ENCODE measurements at regions not wholly inside any gene's neighbourhood (a gene's known extent, or its start where the extent isn't known, plus 50 kb on each side); places are given as distances from the start of the nearest gene placed in this dataset.

DNA sequence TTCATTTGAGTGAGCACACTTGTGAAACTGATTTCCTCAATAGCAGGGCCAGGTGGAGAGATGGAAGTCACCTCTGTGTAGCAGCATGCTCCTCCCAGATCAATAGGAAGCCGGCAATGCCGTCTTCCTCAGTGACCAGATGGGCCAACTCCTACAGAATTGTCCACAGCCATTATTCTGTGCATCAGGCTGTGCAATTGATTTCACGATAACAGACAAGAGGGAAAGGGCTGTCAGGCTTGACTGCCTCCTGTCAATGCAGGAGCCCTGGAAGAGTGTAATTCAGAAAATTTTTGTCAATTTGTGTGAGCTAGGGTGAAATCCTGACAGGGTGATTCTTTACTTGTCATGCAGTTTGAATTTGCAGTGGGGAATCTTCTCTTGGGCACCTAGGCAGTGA is 838.4 kb upstream of the NUDT12 start:
- Histone ChIP-seq H3K27me3 (ENCODE audit: insufficient read depth, low read length) (no peaks in the 10 kb centered on the region), H3K36me3 (ENCODE audit: insufficient read depth, low read depth, low read length) (no peaks in the 10 kb centered on the region), H3K27ac (ENCODE audit: low read length) (no peak overlapping the region), H3K9me3 (ENCODE audit: insufficient read depth, low read depth, low read length) (no peaks in the 10 kb centered on the region), H3K9ac (ENCODE audit: low read depth, low read length) (no peak overlapping the region), H3K4me3 (ENCODE audit: low read length) (no peak overlapping the region), H3K4me1 (ENCODE audit: insufficient read depth, low read length) (no peaks in the 10 kb centered on the region)

DNA sequence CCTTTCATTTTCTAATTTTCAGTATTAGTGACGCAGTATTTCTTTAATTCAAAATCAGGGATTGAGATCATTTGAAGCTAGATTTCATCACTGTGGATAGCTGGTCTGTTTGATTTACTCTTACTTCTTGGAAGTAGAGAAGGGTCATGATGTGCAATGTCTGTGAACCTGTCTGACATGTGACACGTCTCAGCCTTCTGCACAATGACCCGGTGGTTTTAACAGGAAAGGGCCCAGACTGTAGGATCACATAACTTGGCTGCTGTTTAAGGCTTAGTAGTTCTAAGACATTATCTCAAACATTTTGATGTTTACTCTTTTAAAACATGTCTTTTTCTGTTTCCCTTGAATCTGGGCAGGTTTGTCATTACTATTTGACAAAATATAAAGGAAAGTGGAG is 823.3 kb upstream of the NUDT12 start:
- Histone ChIP-seq H3K9me3 (ENCODE audit: insufficient read depth, low read depth, low read length) (no peaks in the 10 kb centered on the region), H3K27me3 (ENCODE audit: insufficient read depth, low read length) (no peaks in the 10 kb centered on the region), H3K4me3 (ENCODE audit: low read length) (no peak overlapping the region), H3K36me3 (ENCODE audit: insufficient read depth, low read depth, low read length) (no peaks in the 10 kb centered on the region), H3K9ac (ENCODE audit: low read depth, low read length) (no peak overlapping the region), H3K4me1 (ENCODE audit: insufficient read depth, low read length) (no peaks in the 10 kb centered on the region), H3K27ac (ENCODE audit: low read length) (no peak overlapping the region)

DNA sequence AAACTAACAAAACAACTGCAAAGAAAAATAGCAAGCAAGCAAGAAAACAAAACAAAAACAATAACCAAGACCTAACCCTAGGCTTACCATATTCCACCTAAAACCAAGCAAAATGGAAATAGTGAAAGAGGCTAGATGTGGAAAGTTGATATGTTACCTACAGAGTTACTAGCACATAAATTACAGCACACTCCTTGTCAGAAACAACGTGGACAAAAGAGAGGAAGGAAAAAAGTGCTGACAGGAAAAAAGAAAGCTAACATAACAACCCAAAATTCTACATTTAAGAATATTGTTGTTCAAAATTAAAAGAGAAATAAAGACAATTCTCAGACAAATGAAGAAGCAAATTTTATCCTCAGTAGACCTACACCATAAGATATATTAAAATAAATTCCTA is 812.8 kb upstream of the NUDT12 start:
- Histone ChIP-seq H3K4me3 (ENCODE audit: low read length) (no peak overlapping the region), H3K27ac (ENCODE audit: low read length) (no peak overlapping the region)

DNA sequence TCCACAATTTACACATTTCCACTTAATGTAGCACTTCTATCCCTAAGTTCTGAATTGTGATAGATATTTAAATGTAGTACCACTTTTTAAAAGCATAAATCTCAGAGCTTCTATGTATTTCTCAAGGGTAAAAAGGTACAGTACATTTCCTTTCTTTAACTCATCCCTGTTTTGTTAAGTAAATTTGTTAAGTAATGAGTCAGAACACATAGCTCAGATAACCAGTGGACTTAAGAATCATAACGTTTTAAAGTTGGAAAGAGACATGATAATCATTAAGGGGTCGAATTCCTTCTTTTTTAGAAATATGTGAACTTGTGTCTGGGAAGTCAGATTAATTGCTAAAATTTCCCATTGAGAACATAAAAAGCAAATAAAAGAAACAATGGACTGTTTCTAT is 810.2 kb upstream of the NUDT12 start:
- no peaks in the 10 kb centered on the region for H3K36me3 ChIP-seq (ENCODE audit: insufficient read depth, low read depth, low read length)
- H3K9me3 ChIP-seq (ENCODE audit: insufficient read depth, low read depth, low read length) = no peaks in the 10 kb centered on the region
- H3K4me3 ChIP-seq (ENCODE audit: low read length) = no peak overlapping the region
- no peaks in the 10 kb centered on the region for H3K27me3 ChIP-seq (ENCODE audit: insufficient read depth, low read length)
- H3K4me1 ChIP-seq (ENCODE audit: insufficient read depth, low read length) = no peaks in the 10 kb centered on the region; the same call in 1 of the 2 replicates
- no peak overlapping the region for H3K9ac ChIP-seq (ENCODE audit: low read depth, low read length)
- no peak overlapping the region for H3K27ac ChIP-seq (ENCODE audit: low read length)

More for the DNA sequence above, 812.8 kb upstream of the NUDT12 start:
- no peak overlapping the region for H3K9ac ChIP-seq (ENCODE audit: low read depth, low read length)
- no peaks in the 10 kb centered on the region for H3K27me3 ChIP-seq (ENCODE audit: insufficient read depth, low read length)
- no peaks in the 10 kb centered on the region; the same call in 1 of the 2 replicates for H3K4me1 ChIP-seq (ENCODE audit: insufficient read depth, low read length)
- no peaks in the 10 kb centered on the region for H3K9me3 ChIP-seq (ENCODE audit: insufficient read depth, low read depth, low read length)
- H3K36me3 ChIP-seq (ENCODE audit: insufficient read depth, low read depth, low read length) = no peaks in the 10 kb centered on the region

DNA sequence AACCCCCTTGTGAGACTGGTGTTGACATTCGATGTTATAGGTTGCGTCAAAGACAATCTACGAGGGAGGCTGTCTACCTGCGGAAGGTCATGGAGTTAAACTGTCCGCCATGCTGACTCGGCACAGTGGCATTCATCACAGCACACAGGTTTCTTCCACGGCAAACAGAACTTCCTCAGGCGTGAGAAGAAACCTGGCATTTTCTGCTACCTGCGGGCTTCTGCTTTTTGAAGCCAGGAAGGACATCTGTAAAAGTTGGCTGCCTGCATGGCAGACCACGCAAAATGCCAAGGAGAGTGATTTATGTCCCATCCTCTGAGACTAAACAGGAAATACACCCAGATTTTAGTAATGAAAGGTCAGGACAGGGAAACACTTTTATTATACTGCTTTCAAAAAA is 809.8 kb upstream of the NUDT12 start:
- no peak overlapping the region for H3K27ac ChIP-seq (ENCODE audit: low read length)
- no peaks in the 10 kb centered on the region; the same call in 1 of the 2 replicates for H3K4me1 ChIP-seq (ENCODE audit: insufficient read depth, low read length)
- H3K9ac ChIP-seq (ENCODE audit: low read depth, low read length) = no peak overlapping the region
- H3K27me3 ChIP-seq (ENCODE audit: insufficient read depth, low read length) = no peaks in the 10 kb centered on the region
- no peaks in the 10 kb centered on the region for H3K36me3 ChIP-seq (ENCODE audit: insufficient read depth, low read depth, low read length)
- H3K9me3 ChIP-seq (ENCODE audit: insufficient read depth, low read depth, low read length) = no peaks in the 10 kb centered on the region
- no peak overlapping the region for H3K4me3 ChIP-seq (ENCODE audit: low read length)

DNA sequence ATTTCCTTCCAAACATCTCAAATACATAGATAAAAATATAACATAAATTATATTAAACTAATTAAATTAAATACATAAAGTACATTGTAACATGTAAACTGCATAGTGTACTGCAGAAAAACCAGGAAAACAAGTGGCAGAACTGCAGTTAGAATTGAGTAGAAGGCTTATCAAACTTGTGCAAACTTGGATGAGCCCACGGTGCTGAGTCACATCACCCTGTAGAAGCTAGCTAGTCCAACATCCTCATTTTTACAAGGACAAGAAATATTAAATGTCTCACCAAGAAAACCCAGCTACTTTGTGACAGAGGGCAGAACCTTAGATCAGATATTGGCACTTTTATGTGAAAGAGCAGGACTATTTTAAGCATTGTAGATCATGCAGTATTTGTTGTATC is 807.9 kb upstream of the NUDT12 start:
- Histone ChIP-seq H3K4me3 (ENCODE audit: low read length) (no peak overlapping the region), H3K27ac (ENCODE audit: low read length) (no peak overlapping the region), H3K27me3 (ENCODE audit: insufficient read depth, low read length) (no peaks in the 10 kb centered on the region), H3K9ac (ENCODE audit: low read depth, low read length) (no peak overlapping the region), H3K36me3 (ENCODE audit: insufficient read depth, low read depth, low read length) (no peaks in the 10 kb centered on the region), H3K4me1 (ENCODE audit: insufficient read depth, low read length) (no peaks in the 10 kb centered on the region; the same call in 1 of the 2 replicates), H3K9me3 (ENCODE audit: insufficient read depth, low read depth, low read length) (no peaks in the 10 kb centered on the region)

DNA sequence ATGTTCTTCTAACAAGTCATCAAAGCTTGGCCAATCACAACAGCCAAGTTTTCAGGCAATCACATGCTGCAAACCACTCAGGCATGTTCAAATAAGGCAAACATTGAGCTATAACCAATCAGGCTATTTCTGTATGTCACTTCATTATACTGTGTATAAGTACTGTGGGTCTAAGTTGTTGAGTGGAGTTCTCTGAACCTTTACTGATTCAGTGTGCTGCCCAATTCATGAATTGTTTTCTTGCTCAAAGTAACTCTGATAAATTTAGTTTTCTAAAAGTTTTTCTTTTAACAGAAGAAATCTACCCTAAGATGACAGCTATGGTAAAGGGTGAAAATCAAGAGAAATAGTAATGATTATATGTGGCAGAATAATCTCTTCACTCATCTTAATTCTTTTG is 805.4 kb upstream of the NUDT12 start:
- H3K9ac ChIP-seq (ENCODE audit: low read depth, low read length) = no peak overlapping the region
- no peaks in the 10 kb centered on the region; the same call in 1 of the 2 replicates for H3K4me1 ChIP-seq (ENCODE audit: insufficient read depth, low read length)
- H3K36me3 ChIP-seq (ENCODE audit: insufficient read depth, low read depth, low read length) = no peaks in the 10 kb centered on the region
- H3K9me3 ChIP-seq (ENCODE audit: insufficient read depth, low read depth, low read length) = no peaks in the 10 kb centered on the region
- H3K4me3 ChIP-seq (ENCODE audit: low read length) = no peak overlapping the region
- H3K27ac ChIP-seq (ENCODE audit: low read length) = no peak overlapping the region
- H3K27me3 ChIP-seq (ENCODE audit: insufficient read depth, low read length) = no peaks in the 10 kb centered on the region

DNA sequence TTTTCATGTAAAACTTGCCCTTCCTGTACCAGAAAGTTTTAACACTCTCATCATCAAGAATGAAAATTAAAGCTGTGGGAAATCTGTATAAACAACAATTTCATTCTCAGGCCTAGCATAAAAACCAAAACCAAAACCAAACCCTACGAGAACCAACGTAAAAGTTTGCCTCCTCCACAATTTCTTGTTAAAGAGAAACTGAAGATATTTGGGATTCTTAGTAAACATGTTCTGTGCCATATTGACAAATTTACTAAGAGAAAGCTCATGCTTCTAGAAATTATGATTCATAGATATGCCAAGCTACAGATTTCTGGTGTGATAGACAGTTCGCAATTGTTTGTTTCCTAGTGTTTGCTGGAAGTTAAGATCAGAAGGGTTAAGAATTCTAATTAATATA is 801.0 kb upstream of the NUDT12 start:
- Histone ChIP-seq H3K36me3 (ENCODE audit: insufficient read depth, low read depth, low read length) (no peaks in the 10 kb centered on the region), H3K9ac (ENCODE audit: low read depth, low read length) (no peak overlapping the region), H3K4me3 (ENCODE audit: low read length) (no peak overlapping the region), H3K27ac (ENCODE audit: low read length) (no peak overlapping the region), H3K9me3 (ENCODE audit: insufficient read depth, low read depth, low read length) (no peaks in the 10 kb centered on the region), H3K27me3 (ENCODE audit: insufficient read depth, low read length) (no peaks in the 10 kb centered on the region), H3K4me1 (ENCODE audit: insufficient read depth, low read length) (no peaks in the 10 kb centered on the region)

DNA sequence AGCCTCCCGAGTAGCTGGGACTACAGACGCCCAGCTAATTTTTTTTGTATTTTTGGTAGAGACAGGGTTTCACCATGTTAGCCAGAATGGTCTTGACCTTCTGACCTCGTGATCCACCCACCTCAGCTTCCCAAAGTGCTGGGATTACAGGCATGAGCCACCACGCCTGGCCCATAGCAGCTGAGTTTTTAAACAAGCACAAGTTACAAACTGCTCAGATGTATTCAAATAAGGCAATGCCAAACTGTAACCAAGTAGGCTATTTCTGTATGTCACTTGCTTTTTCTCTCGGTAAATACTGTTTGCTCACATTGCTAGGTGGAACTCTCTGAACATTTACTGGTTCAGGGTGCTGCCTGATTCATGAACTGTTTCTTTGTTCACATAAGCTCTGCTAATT is 799.3 kb upstream of the NUDT12 start:
- H3K4me3 ChIP-seq (ENCODE audit: low read length) = no peak overlapping the region
- H3K4me1 ChIP-seq (ENCODE audit: insufficient read depth, low read length) = no peaks in the 10 kb centered on the region
- H3K27ac ChIP-seq (ENCODE audit: low read length) = no peak overlapping the region
- no peaks in the 10 kb centered on the region for H3K9me3 ChIP-seq (ENCODE audit: insufficient read depth, low read depth, low read length)
- no peaks in the 10 kb centered on the region for H3K36me3 ChIP-seq (ENCODE audit: insufficient read depth, low read depth, low read length)
- no peaks in the 10 kb centered on the region for H3K27me3 ChIP-seq (ENCODE audit: insufficient read depth, low read length)
- no peak overlapping the region for H3K9ac ChIP-seq (ENCODE audit: low read depth, low read length)

DNA sequence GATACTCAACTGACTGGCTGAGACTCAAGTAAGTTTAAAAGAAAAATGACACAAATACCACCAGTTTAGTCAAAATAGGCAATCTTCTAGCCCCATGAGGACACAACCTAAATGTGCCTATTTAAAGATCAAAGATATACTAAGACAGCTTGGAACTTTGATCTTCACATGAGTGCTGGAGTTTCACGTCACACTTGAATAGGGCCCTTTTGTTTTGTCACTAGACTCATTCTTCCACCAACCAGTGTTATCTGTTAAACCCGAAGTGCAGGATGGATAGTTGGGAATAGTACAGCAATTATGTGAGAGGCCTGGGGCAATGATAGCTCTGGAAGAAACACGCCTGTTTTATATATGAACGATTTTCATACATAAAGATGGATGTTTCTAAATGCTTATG is 792.8 kb upstream of the NUDT12 start:
- no peak overlapping the region for H3K27ac ChIP-seq (ENCODE audit: low read length)
- no peaks in the 10 kb centered on the region for H3K27me3 ChIP-seq (ENCODE audit: insufficient read depth, low read length)
- H3K36me3 ChIP-seq (ENCODE audit: insufficient read depth, low read depth, low read length) = no peaks in the 10 kb centered on the region
- H3K4me3 ChIP-seq (ENCODE audit: low read length) = no peak overlapping the region
- H3K9me3 ChIP-seq (ENCODE audit: insufficient read depth, low read depth, low read length) = no peaks in the 10 kb centered on the region
- no peak overlapping the region for H3K9ac ChIP-seq (ENCODE audit: low read depth, low read length)
- H3K4me1 ChIP-seq (ENCODE audit: insufficient read depth, low read length) = no peaks in the 10 kb centered on the region

DNA sequence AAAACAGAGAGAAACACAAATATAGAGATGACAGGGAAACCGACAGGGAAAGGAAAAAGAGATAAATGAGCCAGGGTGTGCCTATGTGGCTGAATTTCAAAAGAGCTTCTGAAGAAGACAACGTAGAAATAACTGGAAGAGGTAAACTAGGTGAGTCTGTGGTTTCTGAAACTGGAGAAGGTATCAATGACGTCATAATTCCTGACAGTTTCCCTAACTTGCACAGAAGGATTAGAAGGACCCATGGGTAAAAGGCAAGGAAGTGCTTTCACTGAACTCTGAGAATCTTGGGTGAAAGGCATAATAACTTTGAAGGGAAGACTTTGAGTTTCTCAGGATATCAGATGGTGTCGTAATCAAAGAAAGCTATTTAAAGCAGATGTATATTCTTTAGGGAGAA is 790.8 kb upstream of the NUDT12 start:
- no peaks in the 10 kb centered on the region for H3K27me3 ChIP-seq (ENCODE audit: insufficient read depth, low read length)
- no peak overlapping the region for H3K27ac ChIP-seq (ENCODE audit: low read length)
- no peaks in the 10 kb centered on the region for H3K9me3 ChIP-seq (ENCODE audit: insufficient read depth, low read depth, low read length)
- H3K36me3 ChIP-seq (ENCODE audit: insufficient read depth, low read depth, low read length) = no peaks in the 10 kb centered on the region
- no peak overlapping the region for H3K4me3 ChIP-seq (ENCODE audit: low read length)
- H3K9ac ChIP-seq (ENCODE audit: low read depth, low read length) = no peak overlapping the region
- peaks cover 9% of the 10 kb centered on the region; the same call in 1 of the 2 replicates for H3K4me1 ChIP-seq (ENCODE audit: insufficient read depth, low read length)

DNA sequence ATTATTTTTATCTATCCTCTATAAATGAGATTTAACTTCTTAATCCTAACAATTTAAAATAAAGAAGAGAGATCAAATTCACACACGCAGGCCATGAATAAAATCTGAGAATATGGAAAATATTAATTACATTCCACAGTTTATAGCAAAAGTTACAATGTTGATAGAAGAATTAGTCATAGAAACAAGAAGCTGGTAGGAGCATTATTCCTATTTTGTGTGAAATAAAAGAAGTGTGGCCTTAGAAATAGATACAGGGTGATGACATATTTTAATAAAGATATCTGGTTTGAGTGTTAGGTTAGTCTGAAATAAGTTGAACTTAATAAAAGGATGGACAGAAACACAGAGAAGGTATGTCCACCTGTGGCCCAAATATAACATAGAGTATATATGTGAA is 790.4 kb upstream of the NUDT12 start:
- Histone ChIP-seq H3K9me3 (ENCODE audit: insufficient read depth, low read depth, low read length) (no peaks in the 10 kb centered on the region), H3K36me3 (ENCODE audit: insufficient read depth, low read depth, low read length) (no peaks in the 10 kb centered on the region), H3K4me3 (ENCODE audit: low read length) (no peak overlapping the region), H3K27ac (ENCODE audit: low read length) (no peak overlapping the region), H3K27me3 (ENCODE audit: insufficient read depth, low read length) (no peaks in the 10 kb centered on the region), H3K4me1 (ENCODE audit: insufficient read depth, low read length) (peaks cover 9% of the 10 kb centered on the region; the same call in 1 of the 2 replicates), H3K9ac (ENCODE audit: low read depth, low read length) (no peak overlapping the region)

All from iPS-20b (cell line).